D721Med (cell line): ENCODE measurements at regions not wholly inside any gene's neighbourhood (a gene's known extent, or its start where the extent isn't known, plus 50 kb on each side); places are given as distances from the start of the nearest gene placed in this dataset.

Source experiments
- DNase-seq: peaks from one replicate; pipeline ENCODE4 v3.0.0; 2011; ENCODE audit warnings: low spot score; ENCODE audit not compliant: insufficient read length
- FAIRE-seq: peaks from 2 replicates; lab custom pipeline; 2011; peaks lifted over from hg19 to GRCh38; lab: Jason Lieb, UNC
- TF ChIP-seq, protein P1 (sequence below): IDR thresholded peaks from 2 replicates; pipeline ENCODE4 v1.5.1; 2012; ENCODE audit warnings: mild to moderate bottlenecking, control low read depth; ENCODE audit not compliant: insufficient read depth; ENCODE audit errors: missing control alignments

DNA sequence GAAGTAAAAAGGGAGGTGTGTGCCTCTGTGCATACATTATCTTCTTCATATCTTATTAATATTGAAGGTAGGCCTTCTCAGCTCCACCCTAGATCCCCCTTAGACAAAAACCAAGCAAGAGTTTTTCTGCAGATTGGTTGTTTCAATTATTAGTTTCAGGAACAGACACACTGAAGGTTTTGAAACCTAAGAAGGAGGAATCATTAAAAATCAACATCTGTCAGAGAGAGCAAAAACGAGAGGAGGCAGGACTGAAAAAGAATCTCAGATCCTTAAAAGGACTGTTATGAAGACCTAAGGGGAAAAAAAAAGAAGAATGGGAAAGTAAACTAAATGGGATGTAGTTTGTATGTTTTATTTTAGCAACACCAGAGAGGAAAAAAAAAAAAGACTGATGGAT is 560.8 kb upstream of the JAG1 start:
- FAIRE-seq (no peak), DNase-seq (no peak)
- TF ChIP-seq, protein P1, sequence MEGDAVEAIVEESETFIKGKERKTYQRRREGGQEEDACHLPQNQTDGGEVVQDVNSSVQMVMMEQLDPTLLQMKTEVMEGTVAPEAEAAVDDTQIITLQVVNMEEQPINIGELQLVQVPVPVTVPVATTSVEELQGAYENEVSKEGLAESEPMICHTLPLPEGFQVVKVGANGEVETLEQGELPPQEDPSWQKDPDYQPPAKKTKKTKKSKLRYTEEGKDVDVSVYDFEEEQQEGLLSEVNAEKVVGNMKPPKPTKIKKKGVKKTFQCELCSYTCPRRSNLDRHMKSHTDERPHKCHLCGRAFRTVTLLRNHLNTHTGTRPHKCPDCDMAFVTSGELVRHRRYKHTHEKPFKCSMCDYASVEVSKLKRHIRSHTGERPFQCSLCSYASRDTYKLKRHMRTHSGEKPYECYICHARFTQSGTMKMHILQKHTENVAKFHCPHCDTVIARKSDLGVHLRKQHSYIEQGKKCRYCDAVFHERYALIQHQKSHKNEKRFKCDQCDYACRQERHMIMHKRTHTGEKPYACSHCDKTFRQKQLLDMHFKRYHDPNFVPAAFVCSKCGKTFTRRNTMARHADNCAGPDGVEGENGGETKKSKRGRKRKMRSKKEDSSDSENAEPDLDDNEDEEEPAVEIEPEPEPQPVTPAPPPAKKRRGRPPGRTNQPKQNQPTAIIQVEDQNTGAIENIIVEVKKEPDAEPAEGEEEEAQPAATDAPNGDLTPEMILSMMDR = no peak

- TF ChIP-seq, protein P1 = no peak
- FAIRE-seq = no peak
- DNase-seq = no peak
These were observed 561.3 kb upstream of the JAG1 start for GRCh38 chr20:11235058-11235457.

DNA sequence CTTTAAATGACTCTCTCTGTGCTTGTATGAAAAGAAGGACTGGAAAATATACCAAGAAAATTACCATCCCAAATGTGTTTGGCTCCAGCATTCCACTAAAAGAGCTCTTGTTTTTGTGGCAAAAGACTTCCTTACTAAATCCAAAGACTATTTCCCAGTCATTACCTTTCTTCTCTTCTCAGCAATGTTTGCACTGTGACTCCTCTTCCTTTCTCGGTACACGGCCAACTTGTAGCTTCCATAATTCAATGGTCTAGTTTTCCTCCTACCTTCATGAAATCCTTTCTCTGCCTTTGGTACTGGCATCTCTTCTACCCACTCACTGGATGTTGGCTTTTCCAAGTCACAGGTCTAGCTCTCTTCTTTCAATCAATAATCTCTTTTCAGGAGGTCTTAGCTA is 568.5 kb upstream of the JAG1 start:
- FAIRE-seq (no peak), DNase-seq (no peak)
- TF ChIP-seq, protein P1 = no peak

GRCh38 chr20:11245431-11245830 is 571.6 kb upstream of the JAG1 start:
- TF ChIP-seq, protein P1 = no peak
- DNase-seq = no peak
- no peak for FAIRE-seq

DNA sequence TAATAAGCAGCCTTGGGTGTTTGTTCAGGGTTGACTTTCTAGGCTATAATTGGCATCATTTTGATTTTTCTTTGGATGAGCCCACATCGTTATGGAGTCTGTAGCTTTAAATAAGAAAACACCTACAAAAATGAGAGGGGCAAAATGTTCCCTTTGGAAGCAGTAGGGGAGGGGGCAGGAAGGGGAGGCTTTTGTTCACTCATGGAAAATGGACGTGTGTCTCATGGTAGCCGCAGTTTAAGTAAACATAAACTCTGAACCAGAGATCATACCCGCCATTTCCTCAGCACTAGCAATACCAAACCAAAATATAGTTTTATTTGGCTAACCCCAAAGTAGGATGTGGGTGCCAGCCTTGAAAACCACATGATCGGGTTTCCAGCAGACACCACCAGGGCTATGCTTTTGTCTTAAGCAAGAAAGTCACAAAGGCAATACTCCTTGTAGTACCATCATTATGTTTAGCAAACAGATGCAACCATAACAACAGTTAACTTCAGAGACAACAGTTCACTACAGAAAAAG is 572.5 kb upstream of the JAG1 start:
- no peak for FAIRE-seq

DNA sequence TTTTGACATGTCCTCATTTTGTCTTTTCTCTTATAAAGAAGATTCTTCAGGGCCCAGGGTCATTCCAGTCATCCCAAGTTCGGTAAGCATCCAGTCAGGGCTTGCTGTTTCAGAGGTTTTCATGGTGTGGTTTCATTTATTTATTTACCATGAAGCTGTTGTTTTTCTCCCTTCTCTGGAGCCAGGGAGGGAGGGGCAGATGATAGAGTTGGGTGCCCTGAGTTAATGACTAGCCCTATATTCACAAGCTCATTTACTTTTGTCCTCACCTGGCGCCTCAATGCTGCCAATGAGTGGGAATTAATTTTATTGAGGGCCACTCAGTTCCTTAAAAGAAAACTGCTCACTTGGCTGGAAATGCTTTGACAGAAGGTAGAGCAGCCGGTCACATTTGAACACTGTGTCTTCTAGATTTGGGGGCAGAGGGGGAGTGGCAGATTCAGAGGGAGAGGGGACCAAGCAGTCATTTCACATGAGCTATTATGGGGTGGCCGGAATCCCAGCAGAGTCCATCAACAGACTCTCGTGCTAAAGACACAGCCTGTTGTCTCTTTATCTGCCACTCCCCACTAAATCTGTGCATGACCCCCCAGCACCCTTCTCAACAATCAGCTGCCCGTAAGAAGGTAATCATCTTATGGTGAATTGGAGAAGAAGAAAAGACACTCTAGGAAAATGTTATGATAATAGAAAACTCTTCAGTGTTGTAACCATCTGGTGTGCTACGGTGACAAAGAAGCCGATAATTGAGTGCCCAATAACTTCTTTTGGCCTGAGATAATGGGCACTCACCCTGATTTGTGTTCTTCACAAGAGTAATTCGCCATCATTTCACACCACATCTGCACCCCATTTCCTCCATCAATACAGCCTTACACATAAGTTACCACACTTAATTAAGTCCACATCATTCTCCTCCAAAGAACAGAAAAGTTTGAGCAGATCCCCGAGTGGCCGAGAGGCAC is 573.5 kb upstream of the JAG1 start:
- DNase-seq = no peak
- TF ChIP-seq, protein P1 = no peak
- FAIRE-seq = no peak

More for the DNA sequence above, 572.5 kb upstream of the JAG1 start:
- no peak for DNase-seq
- TF ChIP-seq, protein P1 = no peak

- FAIRE-seq (no peak), DNase-seq (no peak)
- TF ChIP-seq, protein P1 = no peak
These were observed 574.2 kb upstream of the JAG1 start for GRCh38 chr20:11248011-11248409.
